ENCODE measurements at regions not wholly inside any gene's neighbourhood (a gene's known extent, or its start where the extent isn't known, plus 50 kb on each side); places are given as distances from the start of the nearest gene placed in this dataset.

- TF ChIP-seq CTCF (IDR thresholded peaks at IDR 0.05): no peak
- no peak for TF ChIP-seq POLR2AphosphoS5 (IDR thresholded peaks at IDR 0.05; ENCODE audit: low read depth, low read length)
- TF ChIP-seq SIN3A (IDR thresholded peaks at IDR 0.05; ENCODE audit: borderline replicate concordance, insufficient read depth, low read depth, low read length): no peak
- TF ChIP-seq, protein P1, sequence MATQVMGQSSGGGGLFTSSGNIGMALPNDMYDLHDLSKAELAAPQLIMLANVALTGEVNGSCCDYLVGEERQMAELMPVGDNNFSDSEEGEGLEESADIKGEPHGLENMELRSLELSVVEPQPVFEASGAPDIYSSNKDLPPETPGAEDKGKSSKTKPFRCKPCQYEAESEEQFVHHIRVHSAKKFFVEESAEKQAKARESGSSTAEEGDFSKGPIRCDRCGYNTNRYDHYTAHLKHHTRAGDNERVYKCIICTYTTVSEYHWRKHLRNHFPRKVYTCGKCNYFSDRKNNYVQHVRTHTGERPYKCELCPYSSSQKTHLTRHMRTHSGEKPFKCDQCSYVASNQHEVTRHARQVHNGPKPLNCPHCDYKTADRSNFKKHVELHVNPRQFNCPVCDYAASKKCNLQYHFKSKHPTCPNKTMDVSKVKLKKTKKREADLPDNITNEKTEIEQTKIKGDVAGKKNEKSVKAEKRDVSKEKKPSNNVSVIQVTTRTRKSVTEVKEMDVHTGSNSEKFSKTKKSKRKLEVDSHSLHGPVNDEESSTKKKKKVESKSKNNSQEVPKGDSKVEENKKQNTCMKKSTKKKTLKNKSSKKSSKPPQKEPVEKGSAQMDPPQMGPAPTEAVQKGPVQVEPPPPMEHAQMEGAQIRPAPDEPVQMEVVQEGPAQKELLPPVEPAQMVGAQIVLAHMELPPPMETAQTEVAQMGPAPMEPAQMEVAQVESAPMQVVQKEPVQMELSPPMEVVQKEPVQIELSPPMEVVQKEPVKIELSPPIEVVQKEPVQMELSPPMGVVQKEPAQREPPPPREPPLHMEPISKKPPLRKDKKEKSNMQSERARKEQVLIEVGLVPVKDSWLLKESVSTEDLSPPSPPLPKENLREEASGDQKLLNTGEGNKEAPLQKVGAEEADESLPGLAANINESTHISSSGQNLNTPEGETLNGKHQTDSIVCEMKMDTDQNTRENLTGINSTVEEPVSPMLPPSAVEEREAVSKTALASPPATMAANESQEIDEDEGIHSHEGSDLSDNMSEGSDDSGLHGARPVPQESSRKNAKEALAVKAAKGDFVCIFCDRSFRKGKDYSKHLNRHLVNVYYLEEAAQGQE (IDR thresholded peaks at IDR 0.05; ENCODE audit: insufficient read depth in 1 of 2, low read depth in 2 of 2, low read length in 1 of 2): no peak
- TF ChIP-seq TCF7L2 (IDR thresholded peaks at IDR 0.05; ENCODE audit: low read depth, low read length): no peak
Observed at GRCh38 chr14:101150039-101150610, 246.6 kb upstream of the RTL1 start.

All from Panc1 (cell line).